GM12878 (cell line): ENCODE measurements at regions not wholly inside any gene's neighbourhood (a gene's known extent, or its start where the extent isn't known, plus 50 kb on each side); places are given as distances from the start of the nearest gene placed in this dataset.

ENCODE experiments used
- ATAC-seq: fragments of 200-7000 bp; cut with Tn5 transposase; 3 replicates; pipeline ENCODE4 v1.9.1; 2020; ENCODE audit warnings: mild to moderate bottlenecking, moderate library complexity
- BruUV-seq: library from RNA; stranded (reverse); fragments of 400-500 nt; replicated peaks from 2 replicates; lab custom pipeline; 2021; lab: Mats Ljungman, UMichigan
- CTCF ChIA-PET: fragments of 300-600 bp; sonication (Branson Sonifier 250); formaldehyde crosslinking; extraction: SDS; loops from one replicate; lab custom pipeline; 2021; ENCODE audit warnings: inconsistent platforms; lab: Yijun Ruan, JAX
- POLR2A ChIA-PET: fragments of 350-600 bp; formaldehyde crosslinking; extraction: SDS; loops from one replicate; lab custom pipeline; 2021; ENCODE audit warnings: inconsistent platforms; lab: Charles Lee
- RAD21 ChIA-PET: fragments of 300-600 bp; sonication (Branson Sonifier 250); formaldehyde crosslinking; loops from one replicate; lab custom pipeline; 2023; ENCODE audit warnings: antibody characterized with exemption; ENCODE audit not compliant: unreplicated experiment; lab: Charles Lee
- SMC1A ChIA-PET: fragments of 300-600 bp; sonication (Branson Sonifier 250); formaldehyde crosslinking; loops from one replicate; lab custom pipeline; 2023; ENCODE audit not compliant: unreplicated experiment, uncharacterized antibody; lab: Charles Lee
- DNase-seq: peaks from one replicate; pipeline ENCODE4 v3.0.0-alpha.2; 2011; ENCODE audit warnings: low read depth, low spot score
- FAIRE-seq: peaks from 3 replicates; lab custom pipeline; 2011; peaks lifted over from hg19 to GRCh38; lab: Jason Lieb, UNC
- H2AFZ ChIP-seq: 2 replicates; pipeline ENCODE4 v1.6.0; 2011; ENCODE audit warnings: low read depth, low read length, control low read depth; ENCODE audit not compliant: control insufficient read depth
- H3K27ac ChIP-seq: 2 replicates; pipeline ENCODE4 v1.5.1; 2011; ENCODE audit warnings: control low read depth; ENCODE audit not compliant: control insufficient read depth, insufficient read depth
- H3K27me3 ChIP-seq, 2 experiments: replicated peaks in 1 of 2; 2 replicates each; pipeline versions ENCODE4 v1.6.0 to v1.6.1; 2011; ENCODE audit warnings: low read length in 1 of 2; ENCODE audit not compliant: control insufficient read depth in 2 of 2, insufficient read depth in 2 of 2
- H3K36me3 ChIP-seq, 2 experiments: 2 replicates each; pipeline ENCODE4 v1.5.1; 2011; ENCODE audit warnings: low read length in 1 of 2; ENCODE audit not compliant: control insufficient read depth in 2 of 2, insufficient read depth in 2 of 2
- H3K4me1 ChIP-seq: 2 replicates; pipeline ENCODE4 v1.6.1; 2011; ENCODE audit warnings: mild to moderate bottlenecking, low read length, moderate library complexity, mixed read lengths; ENCODE audit not compliant: control insufficient read depth, insufficient read depth
- H3K4me2 ChIP-seq: 2 replicates; pipeline ENCODE4 v1.6.0; 2011; ENCODE audit warnings: control low read depth; ENCODE audit not compliant: control insufficient read depth, insufficient read depth
- H3K4me3 ChIP-seq: fragments of 200-600 bp; sonication (generic); 2 replicates; pipeline ENCODE4 v1.5.1; 2016
- H3K79me2 ChIP-seq: 2 replicates; pipeline ENCODE4 v1.6.0; 2011; ENCODE audit warnings: low read length; ENCODE audit not compliant: control insufficient read depth, insufficient read depth
- H3K9ac ChIP-seq: 2 replicates; pipeline ENCODE4 v1.8.0; 2011; ENCODE audit warnings: low read length, control low read depth, mixed read lengths; ENCODE audit not compliant: control insufficient read depth, insufficient read depth
- H3K9me3 ChIP-seq: replicated peaks from 3 replicates; pipeline ENCODE4 v1.5.1; 2011; ENCODE audit warnings: mild to moderate bottlenecking, low read length; ENCODE audit not compliant: control insufficient read depth, insufficient read depth
- H4K20me1 ChIP-seq: 2 replicates; pipeline ENCODE4 v1.6.0; 2011; ENCODE audit not compliant: control insufficient read depth, insufficient read depth
- CUX1 ChIP-seq: IDR thresholded peaks from 2 replicates; pipeline ENCODE4 v1.6.1; 2012; ENCODE audit warnings: improper control_type of control experiment, low read depth, low read length; ENCODE audit not compliant: insufficient replicate concordance
- HDAC2 ChIP-seq: fragments of 200-600 bp; sonication (generic); IDR thresholded peaks from 2 replicates; pipeline ENCODE4 v1.6.1; 2017
- JUND ChIP-seq: IDR thresholded peaks from 2 replicates; pipeline ENCODE4 v1.6.1; 2012; ENCODE audit warnings: low read depth, mild to moderate bottlenecking, low read length, improper control_type of control experiment, moderate library complexity
- WGBS: methylation state at CpG from one replicate; pipeline ENCODE4 v1.1.6; 2016; ENCODE audit warnings: low lambda C conversion rate; ENCODE audit not compliant: insufficient replicate concordance, insufficient coverage; ENCODE audit errors: missing lambda C conversion rate; 5-methylcytosine and 5-hydroxymethylcytosine counted together
- in situ Hi-C: fragments of 300-500 bp; cut with MboI; formaldehyde crosslinking; loops from 9 replicates; pipeline ENCODE4 v1.14.3; 2018; ENCODE audit warnings: mixed read lengths
- intact Hi-C: fragments of 100-400 bp; cut with micrococcal nuclease; formaldehyde crosslinking; loops from one replicate; pipeline ENCODE4 v1.14.2; 2022; ENCODE audit not compliant: unreplicated experiment

DNA sequence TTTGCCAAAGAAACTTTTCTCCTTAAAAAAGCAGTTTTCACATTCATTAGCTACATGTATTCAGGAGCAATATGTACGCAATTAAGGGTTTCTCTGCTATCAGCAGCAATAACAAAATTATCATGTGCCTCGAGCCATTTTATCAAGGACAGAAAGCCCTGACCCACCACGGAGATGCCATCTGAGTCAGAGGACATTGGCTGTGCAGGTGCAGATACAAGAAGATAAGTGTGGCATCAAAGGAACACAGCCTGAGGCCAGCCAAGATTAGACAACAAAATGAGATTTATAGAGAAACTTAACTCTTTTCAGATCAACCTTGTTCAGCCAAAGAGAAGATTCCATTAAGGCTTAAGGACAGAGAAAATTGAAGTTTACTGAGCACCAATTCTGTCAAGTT lies 115.2 kb upstream of the LGSN start (continued):
- TF ChIP-seq CUX1 = no peak

DNA sequence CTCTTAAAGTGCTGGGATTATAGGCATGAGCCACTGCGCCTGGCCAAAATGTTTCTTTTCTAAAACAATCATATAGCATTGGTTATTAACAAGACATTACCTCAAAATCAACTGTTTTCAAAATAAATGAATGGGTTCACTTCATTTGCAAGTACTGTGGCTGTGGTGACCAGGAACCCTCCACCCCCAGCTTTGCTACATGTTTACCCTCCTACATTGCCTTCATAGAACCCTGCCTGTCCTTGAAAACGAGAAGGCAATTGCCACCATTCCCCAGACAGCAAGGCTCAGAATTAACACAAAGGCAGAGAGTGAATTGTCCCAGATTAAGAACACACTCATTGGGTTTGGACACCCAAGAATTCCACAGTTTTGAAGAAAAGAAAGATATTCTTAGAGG lies 116.6 kb upstream of the LGSN start:
- 35% methylated on average over 2 of the region's 2 CpGs for WGBS
- H3K27me3 ChIP-seq = no peaks in the 10 kb centered on the region; a peak in 1 of 4 replicates
- ChIA-PET CTCF (no interaction called here), SMC1A (no interaction called here), RAD21 (no interaction called here)
- H3K4me2 ChIP-seq = no peak overlapping the region
- no peak overlapping the region for H3K27ac ChIP-seq
- H2AFZ ChIP-seq = no peak overlapping the region
- H3K36me3 ChIP-seq = no peaks in the 10 kb centered on the region
- H4K20me1 ChIP-seq = no peaks in the 10 kb centered on the region
- TF ChIP-seq HDAC2 (no peak), JUND (no peak)
- TF ChIP-seq, all 136 proteins: peak for 0
- POLR2A ChIA-PET = no interaction called here
- ATAC-seq (no peak), FAIRE-seq (no peak), DNase-seq (no peak)
- BruUV-seq = no TSS peak
- H3K9ac ChIP-seq = no peak overlapping the region
- no peaks in the 10 kb centered on the region for H3K4me1 ChIP-seq
- in situ Hi-C loops = no loop called here
- H3K79me2 ChIP-seq = no peaks in the 10 kb centered on the region
- no peak overlapping the region for H3K4me3 ChIP-seq
- no peaks in the 10 kb centered on the region for H3K9me3 ChIP-seq
- intact Hi-C loops = no loop called here
